ENCODE measurements at regions not wholly inside any gene's neighbourhood (a gene's known extent, or its start where the extent isn't known, plus 50 kb on each side); places are given as distances from the start of the nearest gene placed in this dataset.
"Not testable (repeated sequence)": the region's sequence is repeated elsewhere in the genome, so short reads cannot be mapped to it uniquely, and the experiment has no call there.

GRCh38 chr6:73932866-73933265, 236.9 kb downstream of the CD109 start:
- POLR2A ChIA-PET (ENCODE audit: unreplicated experiment), result no interaction called here
- intact Hi-C loops (cut with micrococcal nuclease), result no loop called here
- Histone ChIP-seq H3K79me2 (ENCODE audit: low read length) (no peaks in the 10 kb centered on the region), H3F3A (ENCODE audit: low read length, unreplicated experiment) (no peaks in the 10 kb centered on the region), H3K4me2 (ENCODE audit: low read length) (no peak overlapping the region), H4K20me1 (ENCODE audit: low read length) (no peaks in the 10 kb centered on the region), H3K9me3 (ENCODE audit: low read length) (0 out of 2 replicates have a peak, but pooled peaks cover 4% of the 10 kb centered on the region), H3K27me3 (ENCODE audit: low read length) (no peaks in the 10 kb centered on the region), H3K9me2 (replicated peaks; ENCODE audit: low read length) (no peaks in the 10 kb centered on the region), H3K27ac (ENCODE audit: low read length) (no peak overlapping the region), H2AFZ (ENCODE audit: low read length) (no peak overlapping the region), H3K9ac (ENCODE audit: low read length) (no peak overlapping the region), H3K36me3 (ENCODE audit: low read depth, low read length) (no peaks in the 10 kb centered on the region), H3K4me1 (ENCODE audit: insufficient read depth, low read length) (peaks cover 14% of the 10 kb centered on the region; the same call in 1 of the 2 replicates), H3K4me3 (ENCODE audit: low read length) (no peak overlapping the region)
- CTCF ChIA-PET, result no interaction called here
- DNase-seq (no peak), ATAC-seq (no peak)
- TF ChIP-seq CTCF (conservative IDR thresholded peaks at IDR 0.05; ENCODE audit: low read depth, low read length), result no peak
- TF ChIP-seq EZH2phosphoT487 (IDR thresholded peaks at IDR 0.05; ENCODE audit: borderline replicate concordance, low read length), result no peak
- no peak for TF ChIP-seq EZH2 (IDR thresholded peaks at IDR 0.05; ENCODE audit: low read length, unreplicated experiment)
- no TSS peak for BruUV-seq (replicated peaks)

- ChIA-PET POLR2A (ENCODE audit: unreplicated experiment) (interaction anchor here (0.6 kb wide), 2 partner anchors 12 to 1397 kb away, joined by 3 to 7 read pairs; no protein-coding TSS in a partner anchor), CTCF (no interaction called here)
- Histone ChIP-seq H2AFZ (ENCODE audit: low read length) (no peak overlapping the region), H4K20me1 (ENCODE audit: low read length) (no peaks in the 10 kb centered on the region), H3K4me1 (ENCODE audit: insufficient read depth, low read length) (peaks cover 10% of the 10 kb centered on the region; the same call in 1 of the 2 replicates), H3F3A (ENCODE audit: low read length, unreplicated experiment) (no peaks in the 10 kb centered on the region), H3K4me3 (ENCODE audit: low read length) (no peak overlapping the region), H3K36me3 (ENCODE audit: low read depth, low read length) (no peaks in the 10 kb centered on the region), H3K9me2 (replicated peaks; ENCODE audit: low read length) (no peaks in the 10 kb centered on the region), H3K79me2 (ENCODE audit: low read length) (no peaks in the 10 kb centered on the region), H3K9ac (ENCODE audit: low read length) (no peak overlapping the region), H3K27ac (ENCODE audit: low read length) (no peak overlapping the region), H3K27me3 (ENCODE audit: low read length) (no peaks in the 10 kb centered on the region), H3K4me2 (ENCODE audit: low read length) (peak overlapping the region; percentile 46), H3K9me3 (ENCODE audit: low read length) (0 out of 2 replicates have a peak, but pooled peaks cover 4% of the 10 kb centered on the region)
- ATAC-seq (peak; percentile 76), DNase-seq (peak; percentile 89)
- intact Hi-C loops (cut with micrococcal nuclease), result no loop called here
- BruUV-seq (replicated peaks), result no TSS peak
- TF ChIP-seq EZH2 (IDR thresholded peaks at IDR 0.05; ENCODE audit: low read length, unreplicated experiment), result no peak
- no peak for TF ChIP-seq CTCF (conservative IDR thresholded peaks at IDR 0.05; ENCODE audit: low read depth, low read length)
These were observed 233.4 kb downstream of the CD109 start for GRCh38 chr6:73929405-73929804.

GRCh38 chr6:73927421-73927820, 231.4 kb downstream of the CD109 start:
- POLR2A ChIA-PET (ENCODE audit: unreplicated experiment), result no interaction called here
- Histone ChIP-seq H3K4me1 (ENCODE audit: insufficient read depth, low read length) (peaks cover 10% of the 10 kb centered on the region; the same call in 1 of the 2 replicates), H3K4me3 (ENCODE audit: low read length) (no peak overlapping the region), H3K27me3 (ENCODE audit: low read length) (no peaks in the 10 kb centered on the region), H3K9me2 (replicated peaks; ENCODE audit: low read length) (no peaks in the 10 kb centered on the region), H3K79me2 (ENCODE audit: low read length) (no peaks in the 10 kb centered on the region), H3F3A (ENCODE audit: low read length, unreplicated experiment) (no peaks in the 10 kb centered on the region), H2AFZ (ENCODE audit: low read length) (no peak overlapping the region), H3K9ac (ENCODE audit: low read length) (no peak overlapping the region), H3K27ac (ENCODE audit: low read length) (no peak overlapping the region), H3K4me2 (ENCODE audit: low read length) (no peak overlapping the region), H3K36me3 (ENCODE audit: low read depth, low read length) (no peaks in the 10 kb centered on the region), H3K9me3 (ENCODE audit: low read length) (0 out of 2 replicates have a peak, but pooled peaks cover 4% of the 10 kb centered on the region), H4K20me1 (ENCODE audit: low read length) (no peaks in the 10 kb centered on the region)
- intact Hi-C loops (cut with micrococcal nuclease), result no loop called here
- no peak for TF ChIP-seq CTCF (conservative IDR thresholded peaks at IDR 0.05; ENCODE audit: low read depth, low read length)
- TF ChIP-seq EZH2 (IDR thresholded peaks at IDR 0.05; ENCODE audit: low read length, unreplicated experiment), result no peak
- TF ChIP-seq EZH2phosphoT487 (IDR thresholded peaks at IDR 0.05; ENCODE audit: borderline replicate concordance, low read length), result no peak
- CTCF ChIA-PET, result no interaction called here
- DNase-seq (no peak), ATAC-seq (no peak)
- BruUV-seq (replicated peaks), result no TSS peak

GRCh38 chr6:73925703-73926102, 229.7 kb downstream of the CD109 start:
- H3F3A ChIP-seq (ENCODE audit: low read length, unreplicated experiment); H3K9me2 ChIP-seq (replicated peaks; ENCODE audit: low read length); intact Hi-C loops (cut with micrococcal nuclease); H3K27ac ChIP-seq (ENCODE audit: low read length); ATAC-seq; BruUV-seq (replicated peaks); H3K27me3 ChIP-seq (ENCODE audit: low read length); H3K9ac ChIP-seq (ENCODE audit: low read length); H2AFZ ChIP-seq (ENCODE audit: low read length); DNase-seq; CTCF ChIA-PET; H3K4me3 ChIP-seq (ENCODE audit: low read length); H3K36me3 ChIP-seq (ENCODE audit: low read depth, low read length); H3K4me2 ChIP-seq (ENCODE audit: low read length); POLR2A ChIA-PET (ENCODE audit: unreplicated experiment); H3K9me3 ChIP-seq (ENCODE audit: low read length); H3K79me2 ChIP-seq (ENCODE audit: low read length); H4K20me1 ChIP-seq (ENCODE audit: low read length): not testable (repeated sequence)
- H3K4me1 ChIP-seq (ENCODE audit: insufficient read depth, low read length), result peaks cover 10% of the 10 kb centered on the region; the same call in 1 of the 2 replicates
